Endothelial cell of umbilical vein (primary cell): ENCODE measurements at regions not wholly inside any gene's neighbourhood (a gene's known extent, or its start where the extent isn't known, plus 50 kb on each side); places are given as distances from the start of the nearest gene placed in this dataset.
A peak's percentile ranks its signal among the peaks of the same experiment; 100 is the strongest.

Experiments
- BruUV-seq: library from RNA; stranded (reverse); fragments of 400-500 nt; replicated peaks from 2 replicates; lab custom pipeline; 2021; lab: Mats Ljungman, UMichigan
- CTCF ChIA-PET: fragments of 300-600, 350-600 bp; sonication (Branson Sonifier 250); formaldehyde crosslinking; loops from one replicate; lab custom pipeline; 2021; ENCODE audit warnings: antibody characterized with exemption, inconsistent platforms; lab: Charles Lee
- POLR2A ChIA-PET: fragments of 300-600, 350-600 bp; sonication (Branson Sonifier 250); formaldehyde crosslinking; loops from one replicate; lab custom pipeline; 2021; ENCODE audit warnings: antibody characterized with exemption, inconsistent platforms; lab: Charles Lee
- DNase-seq: peaks from one replicate; pipeline ENCODE4 v3.0.0-alpha.2; 2011; ENCODE audit warnings: low read depth, low spot score
- FAIRE-seq: peaks from 2 replicates; lab custom pipeline; 2011; peaks lifted over from hg19 to GRCh38; lab: Jason Lieb, UNC
- H2AFZ ChIP-seq: 2 replicates; pipeline ENCODE4 v1.6.0; 2012; ENCODE audit warnings: low read depth, low read length, control low read depth, inconsistent platforms
- H3K27ac ChIP-seq: 2 replicates; pipeline ENCODE4 v1.5.1; 2011; ENCODE audit warnings: low read depth, mild to moderate bottlenecking, control low read depth, low read length, moderate library complexity; ENCODE audit not compliant: insufficient read depth
- H3K27me3 ChIP-seq, 2 experiments: 2 replicates each; pipeline versions ENCODE4 v1.6.0 to v1.6.1; 2011; ENCODE audit warnings: low read length in 2 of 2, mixed read lengths in 1 of 2; ENCODE audit not compliant: control insufficient read depth in 2 of 2, insufficient read depth in 2 of 2
- H3K36me3 ChIP-seq, 2 experiments: 2 replicates in 1 of 2; 3 replicates in 1 of 2; pipeline ENCODE4 v1.5.1; 2011; ENCODE audit warnings: low read length in 2 of 2, mild to moderate bottlenecking in 1 of 2, moderate library complexity in 1 of 2; ENCODE audit not compliant: control insufficient read depth in 2 of 2, insufficient read depth in 2 of 2; ENCODE audit errors: extremely low read depth in 1 of 2
- H3K4me1 ChIP-seq: 3 replicates; pipeline ENCODE4 v1.5.1; 2011; ENCODE audit warnings: mild to moderate bottlenecking, low read length; ENCODE audit not compliant: control insufficient read depth, insufficient read depth; ENCODE audit errors: extremely low read depth
- H3K4me2 ChIP-seq: 2 replicates; pipeline ENCODE4 v1.6.1; 2011; ENCODE audit warnings: low read length, control low read depth, mixed read lengths; ENCODE audit not compliant: insufficient read depth
- H3K4me3 ChIP-seq, 3 experiments: fragments of 200-600 bp in 1 of 3; sonication (generic), shearing (Covaris generic) in 1 of 3; replicated peaks in 1 of 3; 2 replicates each; pipeline ENCODE4 v1.5.1; 2011 to 2016; ENCODE audit warnings: control low read depth in 3 of 3, low read length in 3 of 3, mild to moderate bottlenecking in 2 of 3, inconsistent platforms in 1 of 3, low read depth in 1 of 3, moderate library complexity in 1 of 3; ENCODE audit not compliant: insufficient read depth in 1 of 3
- H3K79me2 ChIP-seq: 2 replicates; pipeline ENCODE4 v1.6.0; 2012; ENCODE audit warnings: low read length, inconsistent platforms; ENCODE audit not compliant: control insufficient read depth, insufficient read depth
- H3K9ac ChIP-seq: replicated peaks from 2 replicates; pipeline ENCODE3; 2011; ENCODE audit warnings: low read length, control low read depth; ENCODE audit not compliant: insufficient read depth; ENCODE audit errors: extremely low read depth
- H3K9me1 ChIP-seq: replicated peaks from 3 replicates; pipeline ENCODE4 v1.6.0; 2011; ENCODE audit warnings: mild to moderate bottlenecking, low read length; ENCODE audit not compliant: control insufficient read depth, insufficient read depth; ENCODE audit errors: extremely low read depth
- H3K9me3 ChIP-seq: replicated peaks from 2 replicates; pipeline ENCODE4 v1.5.1; 2012; ENCODE audit warnings: low read length, inconsistent platforms; ENCODE audit not compliant: control insufficient read depth, insufficient read depth
- H4K20me1 ChIP-seq: replicated peaks from 2 replicates; pipeline ENCODE3; 2011; ENCODE audit warnings: mild to moderate bottlenecking, low read length; ENCODE audit not compliant: control insufficient read depth, insufficient read depth; ENCODE audit errors: extremely low read depth
- EZH2 ChIP-seq: IDR thresholded peaks from 2 replicates; pipeline ENCODE4 v1.6.1; 2012; ENCODE audit warnings: borderline replicate concordance, low read depth, mild to moderate bottlenecking, moderate library complexity, low read length, inconsistent platforms; ENCODE audit not compliant: severe bottlenecking
- FOS ChIP-seq: IDR thresholded peaks from 2 replicates; pipeline ENCODE4 v1.6.1; 2011; ENCODE audit warnings: mild to moderate bottlenecking, low read length, moderate library complexity, borderline replicate concordance; ENCODE audit not compliant: insufficient read depth
- GATA2 ChIP-seq: IDR thresholded peaks from 2 replicates; pipeline ENCODE4 v1.7.0; 2011; ENCODE audit warnings: low read depth, mild to moderate bottlenecking, moderate library complexity, mixed read lengths, low read length; ENCODE audit not compliant: insufficient read length, insufficient read depth
- JUN ChIP-seq: IDR thresholded peaks from 2 replicates; pipeline ENCODE4 v1.6.1; 2011; ENCODE audit warnings: borderline replicate concordance, low read depth; ENCODE audit not compliant: insufficient read length, insufficient read depth
- MYC ChIP-seq: IDR thresholded peaks from one replicate; pipeline ENCODE4 v1.6.1; 2011; ENCODE audit warnings: mild to moderate bottlenecking, low read depth, low read length
- POLR2A ChIP-seq: IDR thresholded peaks from 2 replicates; pipeline ENCODE4 v1.6.1; 2012; ENCODE audit warnings: low read depth, mild to moderate bottlenecking, control low read depth, low read length
- POLR2AphosphoS5 ChIP-seq: IDR thresholded peaks from 2 replicates; pipeline ENCODE4 v1.6.1; 2012; ENCODE audit warnings: low read depth, mild to moderate bottlenecking, control low read depth, low read length, moderate library complexity; ENCODE audit not compliant: insufficient read depth
- dilution Hi-C: fragments of 300-500 bp; cut with MboI; formaldehyde crosslinking; loops from one replicate; pipeline ENCODE4 v1.15.0; 2019; ENCODE audit warnings: low sequenced_read_pairs; ENCODE audit not compliant: extremely low pct_ligation_motif_present
- intact Hi-C: fragments of 100-400 bp; cut with micrococcal nuclease; formaldehyde crosslinking; loops from one replicate; pipeline ENCODE4 v1.10.0; 2022
- TF ChIP-seq, protein P1 (sequence below): IDR thresholded peaks from 2 replicates; pipeline ENCODE4 v1.6.1; 2011; ENCODE audit not compliant: insufficient read depth, insufficient read length
- TF ChIP-seq, protein P2 (sequence below), 2 donors: IDR thresholded peaks; 1 replicate in 1 of 2; 2 replicates in 1 of 2; pipeline ENCODE4 v1.5.1; 2011; ENCODE audit warnings: low read length in 2 of 2, mild to moderate bottlenecking in 2 of 2, moderate library complexity in 2 of 2, control low read depth in 1 of 2, inconsistent platforms in 1 of 2, low read depth in 1 of 2; ENCODE audit not compliant: insufficient read depth in 1 of 2; ENCODE audit errors: extremely low read depth in 1 of 2

DNA sequence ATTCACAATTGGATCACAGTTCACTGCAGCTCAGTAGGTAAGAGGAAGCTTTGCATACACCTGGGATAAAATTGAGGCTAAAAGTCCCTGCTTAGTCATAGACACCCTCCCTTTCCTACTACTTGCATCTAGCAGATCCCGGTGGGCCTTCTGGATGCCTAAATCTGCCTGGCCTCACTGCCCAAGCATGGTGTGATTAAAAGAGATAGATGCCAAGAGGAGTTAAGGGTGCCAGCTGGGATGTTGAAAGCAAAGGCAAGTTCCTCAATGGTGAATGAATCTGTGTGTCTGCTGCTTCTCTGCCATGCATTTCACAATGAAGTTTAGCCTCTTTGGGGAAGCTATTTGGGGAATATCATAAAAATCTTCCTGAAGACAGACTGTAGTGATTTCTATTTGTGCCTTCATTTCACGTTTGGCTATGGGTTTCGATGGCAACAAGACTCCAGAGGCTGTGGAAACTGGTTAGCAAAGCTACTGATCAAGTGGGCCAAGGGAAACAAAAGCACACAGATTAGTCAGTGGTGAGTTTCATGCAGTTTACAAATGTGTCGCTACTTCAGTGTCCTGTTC lies 534.0 kb downstream of the ANKRD50 start:
- no peak for TF ChIP-seq POLR2AphosphoS5
- TF ChIP-seq POLR2A: no peak
- TF ChIP-seq, protein P1, sequence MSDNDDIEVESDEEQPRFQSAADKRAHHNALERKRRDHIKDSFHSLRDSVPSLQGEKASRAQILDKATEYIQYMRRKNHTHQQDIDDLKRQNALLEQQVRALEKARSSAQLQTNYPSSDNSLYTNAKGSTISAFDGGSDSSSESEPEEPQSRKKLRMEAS: no peak
- no peak for TF ChIP-seq FOS
- TF ChIP-seq, protein P2, sequence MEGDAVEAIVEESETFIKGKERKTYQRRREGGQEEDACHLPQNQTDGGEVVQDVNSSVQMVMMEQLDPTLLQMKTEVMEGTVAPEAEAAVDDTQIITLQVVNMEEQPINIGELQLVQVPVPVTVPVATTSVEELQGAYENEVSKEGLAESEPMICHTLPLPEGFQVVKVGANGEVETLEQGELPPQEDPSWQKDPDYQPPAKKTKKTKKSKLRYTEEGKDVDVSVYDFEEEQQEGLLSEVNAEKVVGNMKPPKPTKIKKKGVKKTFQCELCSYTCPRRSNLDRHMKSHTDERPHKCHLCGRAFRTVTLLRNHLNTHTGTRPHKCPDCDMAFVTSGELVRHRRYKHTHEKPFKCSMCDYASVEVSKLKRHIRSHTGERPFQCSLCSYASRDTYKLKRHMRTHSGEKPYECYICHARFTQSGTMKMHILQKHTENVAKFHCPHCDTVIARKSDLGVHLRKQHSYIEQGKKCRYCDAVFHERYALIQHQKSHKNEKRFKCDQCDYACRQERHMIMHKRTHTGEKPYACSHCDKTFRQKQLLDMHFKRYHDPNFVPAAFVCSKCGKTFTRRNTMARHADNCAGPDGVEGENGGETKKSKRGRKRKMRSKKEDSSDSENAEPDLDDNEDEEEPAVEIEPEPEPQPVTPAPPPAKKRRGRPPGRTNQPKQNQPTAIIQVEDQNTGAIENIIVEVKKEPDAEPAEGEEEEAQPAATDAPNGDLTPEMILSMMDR (IDR thresholded peaks at IDR 0.05; ENCODE audit: extremely low read depth in 1 of 2, insufficient read depth in 1 of 2, low read depth in 1 of 2, low read length in 2 of 2): no peak
- TF ChIP-seq MYC: no peak
- no peak for TF ChIP-seq JUN
- no peak for TF ChIP-seq EZH2
- no peak for TF ChIP-seq GATA2
- H3K9ac ChIP-seq: peak overlapping the region; percentile 10
- H3K4me1 ChIP-seq: peaks cover 18% of the 10 kb centered on the region
- dilution Hi-C loops (no loop called here), intact Hi-C loops (no loop called here)
- ChIA-PET CTCF (interaction anchor here (1.2 to 1.8 kb wide), 3 partner anchors 22 to 1076 kb away, joined by 3 to 5 read pairs (median 3); no protein-coding TSS in a partner anchor), POLR2A (no interaction called here)
- DNase-seq (peak; percentile 36), FAIRE-seq (peak; percentile 8)
- H3K36me3 ChIP-seq: no peaks in the 10 kb centered on the region
- no peaks in the 10 kb centered on the region for H3K9me1 ChIP-seq
- peak overlapping the region; percentile 28 for H2AFZ ChIP-seq
- no peaks in the 10 kb centered on the region for H3K9me3 ChIP-seq
- peak overlapping the region; percentile 13 for H3K4me2 ChIP-seq
- BruUV-seq: no TSS peak
- no peaks in the 10 kb centered on the region for H3K79me2 ChIP-seq
- H3K27ac ChIP-seq: peak overlapping the region; percentile 80
- H4K20me1 ChIP-seq: no peaks in the 10 kb centered on the region
- no peak overlapping the region for H3K4me3 ChIP-seq
- H3K27me3 ChIP-seq: no peaks in the 10 kb centered on the region
